Liver (tissue), 3 donors: ENCODE measurements at regions not wholly inside any gene's neighbourhood (a gene's known extent, or its start where the extent isn't known, plus 50 kb on each side); places are given as distances from the start of the nearest gene placed in this dataset.

Experiments used
- EGR1 ChIP-seq, 2 donors: IDR thresholded peaks; 2 replicates each; pipeline ENCODE4 v1.6.1; 2016 to 2018; ENCODE audit warnings: antibody characterized with exemption in 2 of 2, low read depth in 2 of 2
- FOXA2 ChIP-seq: IDR thresholded peaks from 2 replicates; pipeline ENCODE4 v1.6.1; 2016; ENCODE audit warnings: antibody characterized with exemption
- GABPA ChIP-seq, 2 donors: IDR thresholded peaks in 1 of 2; conservative IDR thresholded peaks in 1 of 2; 2 replicates each; pipeline ENCODE4 v1.6.1; 2016; ENCODE audit warnings: antibody characterized with exemption in 2 of 2, mild to moderate bottlenecking in 1 of 2, moderate library complexity in 1 of 2
- HNF4A ChIP-seq, 2 donors: conservative IDR thresholded peaks; 2 replicates each; pipeline ENCODE4 v1.6.1; 2016; ENCODE audit warnings: antibody characterized with exemption in 2 of 2, mild to moderate bottlenecking in 2 of 2
- JUND ChIP-seq, 2 donors: IDR thresholded peaks; 2 replicates each; pipeline ENCODE4 v1.6.1; 2016; ENCODE audit warnings: antibody characterized with exemption in 2 of 2
- MAX ChIP-seq: IDR thresholded peaks from 2 replicates; pipeline ENCODE4 v1.6.1; 2016; ENCODE audit warnings: antibody characterized with exemption
- RAD21 ChIP-seq, 2 donors: IDR thresholded peaks; 2 replicates each; pipeline ENCODE4 v1.6.1; 2016; ENCODE audit warnings: antibody characterized with exemption in 2 of 2, mild to moderate bottlenecking in 2 of 2
- RXRA ChIP-seq, 2 donors: IDR thresholded peaks; 2 replicates each; pipeline ENCODE4 v1.6.1; 2017 to 2018; ENCODE audit warnings: antibody characterized with exemption in 2 of 2, mild to moderate bottlenecking in 1 of 2
- SP1 ChIP-seq: IDR thresholded peaks from 2 replicates; pipeline ENCODE4 v1.6.1; 2018; ENCODE audit warnings: antibody characterized with exemption, mild to moderate bottlenecking
- TAF1 ChIP-seq: conservative IDR thresholded peaks from 2 replicates; pipeline ENCODE4 v1.6.1; 2016; ENCODE audit warnings: antibody characterized with exemption, mild to moderate bottlenecking
- YY1 ChIP-seq: IDR thresholded peaks from 2 replicates; pipeline ENCODE4 v1.6.1; 2016; ENCODE audit warnings: antibody characterized with exemption, mild to moderate bottlenecking
- TF ChIP-seq, protein P1 (sequence below): fragments of 150-350 bp; IDR thresholded peaks from 2 replicates; pipeline ENCODE4 v1.5.1; 2017; ENCODE audit warnings: improper control_type of control experiment, low read depth, low read length; ENCODE audit not compliant: missing input control
- TF ChIP-seq, protein P2 (sequence below): IDR thresholded peaks from 2 replicates; pipeline ENCODE4 v1.6.1; 2016; ENCODE audit warnings: antibody characterized with exemption, mild to moderate bottlenecking
- TF ChIP-seq, protein P3 (sequence below): IDR thresholded peaks from 2 replicates; pipeline ENCODE4 v1.6.1; 2016; ENCODE audit warnings: antibody characterized with exemption
- donor health status: healthy.
- donor health status: healthy.

- TF ChIP-seq RXRA (IDR thresholded peaks at IDR 0.05) (no peak), YY1 (no peak), MAX (no peak), SP1 (no peak), TAF1 (no peak), FOXA2 (no peak), GABPA (IDR thresholded peaks at IDR 0.05 in 1 of 2, conservative IDR thresholded peaks at IDR 0.05 in 1 of 2) (no peak), HNF4A (conservative IDR thresholded peaks at IDR 0.05) (no peak), RAD21 (IDR thresholded peaks at IDR 0.05) (no peak), EGR1 (IDR thresholded peaks at IDR 0.05; ENCODE audit: low read depth in 2 of 2) (no peak), JUND (IDR thresholded peaks at IDR 0.05) (no peak)
- TF ChIP-seq, protein P1, sequence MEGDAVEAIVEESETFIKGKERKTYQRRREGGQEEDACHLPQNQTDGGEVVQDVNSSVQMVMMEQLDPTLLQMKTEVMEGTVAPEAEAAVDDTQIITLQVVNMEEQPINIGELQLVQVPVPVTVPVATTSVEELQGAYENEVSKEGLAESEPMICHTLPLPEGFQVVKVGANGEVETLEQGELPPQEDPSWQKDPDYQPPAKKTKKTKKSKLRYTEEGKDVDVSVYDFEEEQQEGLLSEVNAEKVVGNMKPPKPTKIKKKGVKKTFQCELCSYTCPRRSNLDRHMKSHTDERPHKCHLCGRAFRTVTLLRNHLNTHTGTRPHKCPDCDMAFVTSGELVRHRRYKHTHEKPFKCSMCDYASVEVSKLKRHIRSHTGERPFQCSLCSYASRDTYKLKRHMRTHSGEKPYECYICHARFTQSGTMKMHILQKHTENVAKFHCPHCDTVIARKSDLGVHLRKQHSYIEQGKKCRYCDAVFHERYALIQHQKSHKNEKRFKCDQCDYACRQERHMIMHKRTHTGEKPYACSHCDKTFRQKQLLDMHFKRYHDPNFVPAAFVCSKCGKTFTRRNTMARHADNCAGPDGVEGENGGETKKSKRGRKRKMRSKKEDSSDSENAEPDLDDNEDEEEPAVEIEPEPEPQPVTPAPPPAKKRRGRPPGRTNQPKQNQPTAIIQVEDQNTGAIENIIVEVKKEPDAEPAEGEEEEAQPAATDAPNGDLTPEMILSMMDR: no peak
- TF ChIP-seq, protein P2, sequence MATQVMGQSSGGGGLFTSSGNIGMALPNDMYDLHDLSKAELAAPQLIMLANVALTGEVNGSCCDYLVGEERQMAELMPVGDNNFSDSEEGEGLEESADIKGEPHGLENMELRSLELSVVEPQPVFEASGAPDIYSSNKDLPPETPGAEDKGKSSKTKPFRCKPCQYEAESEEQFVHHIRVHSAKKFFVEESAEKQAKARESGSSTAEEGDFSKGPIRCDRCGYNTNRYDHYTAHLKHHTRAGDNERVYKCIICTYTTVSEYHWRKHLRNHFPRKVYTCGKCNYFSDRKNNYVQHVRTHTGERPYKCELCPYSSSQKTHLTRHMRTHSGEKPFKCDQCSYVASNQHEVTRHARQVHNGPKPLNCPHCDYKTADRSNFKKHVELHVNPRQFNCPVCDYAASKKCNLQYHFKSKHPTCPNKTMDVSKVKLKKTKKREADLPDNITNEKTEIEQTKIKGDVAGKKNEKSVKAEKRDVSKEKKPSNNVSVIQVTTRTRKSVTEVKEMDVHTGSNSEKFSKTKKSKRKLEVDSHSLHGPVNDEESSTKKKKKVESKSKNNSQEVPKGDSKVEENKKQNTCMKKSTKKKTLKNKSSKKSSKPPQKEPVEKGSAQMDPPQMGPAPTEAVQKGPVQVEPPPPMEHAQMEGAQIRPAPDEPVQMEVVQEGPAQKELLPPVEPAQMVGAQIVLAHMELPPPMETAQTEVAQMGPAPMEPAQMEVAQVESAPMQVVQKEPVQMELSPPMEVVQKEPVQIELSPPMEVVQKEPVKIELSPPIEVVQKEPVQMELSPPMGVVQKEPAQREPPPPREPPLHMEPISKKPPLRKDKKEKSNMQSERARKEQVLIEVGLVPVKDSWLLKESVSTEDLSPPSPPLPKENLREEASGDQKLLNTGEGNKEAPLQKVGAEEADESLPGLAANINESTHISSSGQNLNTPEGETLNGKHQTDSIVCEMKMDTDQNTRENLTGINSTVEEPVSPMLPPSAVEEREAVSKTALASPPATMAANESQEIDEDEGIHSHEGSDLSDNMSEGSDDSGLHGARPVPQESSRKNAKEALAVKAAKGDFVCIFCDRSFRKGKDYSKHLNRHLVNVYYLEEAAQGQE: no peak
- TF ChIP-seq, protein P3, sequence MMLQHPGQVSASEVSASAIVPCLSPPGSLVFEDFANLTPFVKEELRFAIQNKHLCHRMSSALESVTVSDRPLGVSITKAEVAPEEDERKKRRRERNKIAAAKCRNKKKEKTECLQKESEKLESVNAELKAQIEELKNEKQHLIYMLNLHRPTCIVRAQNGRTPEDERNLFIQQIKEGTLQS: no peak
Observed at GRCh38 chr2:65937379-65938160, 497.4 kb upstream of the MEIS1 start.
